Kidney epithelial cell (primary cell): ENCODE measurements at regions not wholly inside any gene's neighbourhood (a gene's known extent, or its start where the extent isn't known, plus 50 kb on each side); places are given as distances from the start of the nearest gene placed in this dataset.

Experiments used
- DNase-seq: peaks from one replicate; pipeline ENCODE4 v3.0.0-alpha.2; 2010; ENCODE audit warnings: low read depth
- H3K27me3 ChIP-seq: 2 replicates; pipeline ENCODE4 v1.6.0; 2011; ENCODE audit warnings: low read length; ENCODE audit not compliant: control insufficient read depth, insufficient read depth
- H3K36me3 ChIP-seq: 2 replicates; pipeline ENCODE4 v1.5.1; 2011; ENCODE audit warnings: low read length; ENCODE audit not compliant: control insufficient read depth, insufficient read depth
- H3K4me3 ChIP-seq: 2 replicates; pipeline ENCODE4 v1.5.1; 2011; ENCODE audit warnings: low read depth, mild to moderate bottlenecking, control low read depth, low read length
- CTCF ChIP-seq: IDR thresholded peaks from 2 replicates; pipeline ENCODE4 v1.5.1; 2011; ENCODE audit warnings: mild to moderate bottlenecking, moderate library complexity, low read length, control low read depth, inconsistent platforms; ENCODE audit not compliant: insufficient read depth, poor library complexity, severe bottlenecking

- Histone ChIP-seq H3K4me3 (no peak overlapping the region), H3K36me3 (no peaks in the 10 kb centered on the region), H3K27me3 (no peaks in the 10 kb centered on the region)
- DNase-seq: no peak
- TF ChIP-seq CTCF: no peak
Measured at GRCh38 chr4:159434114-159434870, 331.4 kb downstream of the RAPGEF2 start.

GRCh38 chr4:159434871-159435241, 332.0 kb downstream of the RAPGEF2 start:
- Histone ChIP-seq H3K4me3 (no peak overlapping the region), H3K27me3 (no peaks in the 10 kb centered on the region), H3K36me3 (no peaks in the 10 kb centered on the region)
- no peak for TF ChIP-seq CTCF
- no peak for DNase-seq

GRCh38 chr4:159435561-159436023, 332.7 kb downstream of the RAPGEF2 start:
- no peak for DNase-seq
- H3K36me3 ChIP-seq: no peaks in the 10 kb centered on the region
- TF ChIP-seq CTCF: no peak
- no peaks in the 10 kb centered on the region for H3K27me3 ChIP-seq
- no peak overlapping the region for H3K4me3 ChIP-seq

- no peak overlapping the region for H3K4me3 ChIP-seq
- no peak for TF ChIP-seq CTCF
- H3K27me3 ChIP-seq: no peaks in the 10 kb centered on the region
- H3K36me3 ChIP-seq: no peaks in the 10 kb centered on the region
- DNase-seq: no peak
Measured at GRCh38 chr4:159443975-159444374, 341.1 kb downstream of the RAPGEF2 start.

GRCh38 chr4:159444678-159445077, 341.8 kb downstream of the RAPGEF2 start:
- no peak for DNase-seq
- Histone ChIP-seq H3K27me3 (no peaks in the 10 kb centered on the region), H3K36me3 (no peaks in the 10 kb centered on the region), H3K4me3 (no peak overlapping the region)
- TF ChIP-seq CTCF: peak; percentile 6

GRCh38 chr4:159445692-159446091, 342.8 kb downstream of the RAPGEF2 start:
- DNase-seq: no peak

More at GRCh38 chr4:159445692-159446091, 342.8 kb downstream of the RAPGEF2 start:
- TF ChIP-seq CTCF: no peak
- H3K4me3 ChIP-seq: no peak overlapping the region
- H3K27me3 ChIP-seq: no peaks in the 10 kb centered on the region
- H3K36me3 ChIP-seq: no peaks in the 10 kb centered on the region
